ENCODE measurements at regions not wholly inside any gene's neighbourhood (a gene's known extent, or its start where the extent isn't known, plus 50 kb on each side); places are given as distances from the start of the nearest gene placed in this dataset.
"Not testable (repeated sequence)": the region's sequence is repeated elsewhere in the genome, so short reads cannot be mapped to it uniquely, and the experiment has no call there.

GRCh38 chr3:155995525-155996370, 124.6 kb upstream of the KCNAB1 start:
- peaks cover 0 to 5% (median 0%) of the 10 kb centered on the region in 5 donors for H3K36me3 Mint-ChIP-seq
- DNase-seq (peak in 1 of 9 donors; percentile 6), ATAC-seq (no peak)
- intact Hi-C loops (cut with micrococcal nuclease): loop anchor here in 1 of 2 donors (1.0 kb wide), 1 partner anchor 1142 kb away; no protein-coding TSS in a partner anchor
- peaks cover 0 to 18% (median 6%) of the 10 kb centered on the region in 5 donors for H3K27me3 Mint-ChIP-seq
- CTCF ChIA-PET: no interaction called here
- no peaks in the 10 kb centered on the region for H3K27me3 ChIP-seq (ENCODE audit: control insufficient read depth in 2 of 2, insufficient read depth in 2 of 2, low read length in 2 of 2)
- no peaks in the 10 kb centered on the region for H3K36me3 ChIP-seq (ENCODE audit: control insufficient read depth in 2 of 3, insufficient read depth in 3 of 3, low read length in 3 of 3)
- H3K4me3 Mint-ChIP-seq: no peak overlapping the region
- H3K4me3 ChIP-seq (ENCODE audit: low read length): no peak overlapping the region
- H3K27ac Mint-ChIP-seq: no peak overlapping the region
- peaks cover 0 to 27% (median 5%) of the 10 kb centered on the region in 11 donors for H3K9me3 Mint-ChIP-seq
- POLR2A ChIA-PET: no interaction called here
- H3K4me1 ChIP-seq (ENCODE audit: control insufficient read depth in 2 of 2, insufficient read depth in 2 of 2, low read length in 2 of 2): no peaks in the 10 kb centered on the region
- no peaks in the 10 kb centered on the region for H3K9me3 ChIP-seq (ENCODE audit: control insufficient read depth in 2 of 3, low read length in 3 of 3)
- H3K4me1 Mint-ChIP-seq: peaks cover 0 to 2% (median 0%) of the 10 kb centered on the region in 7 donors
- H3K27ac ChIP-seq (ENCODE audit: low read depth, low read length): no peak overlapping the region

- no peak overlapping the region for H3K4me3 Mint-ChIP-seq
- peaks cover 0 to 21% (median 6%) of the 10 kb centered on the region in 5 donors for H3K27me3 Mint-ChIP-seq
- POLR2A ChIA-PET: no interaction called here
- Histone ChIP-seq H3K4me1 (ENCODE audit: control insufficient read depth in 2 of 2, insufficient read depth in 2 of 2, low read length in 2 of 2) (no peaks in the 10 kb centered on the region), H3K4me3 (ENCODE audit: low read length) (no peak overlapping the region), H3K27ac (ENCODE audit: low read depth, low read length) (no peak overlapping the region), H3K9me3 (ENCODE audit: control insufficient read depth in 2 of 3, low read length in 3 of 3) (no peaks in the 10 kb centered on the region), H3K27me3 (ENCODE audit: control insufficient read depth in 2 of 2, insufficient read depth in 2 of 2, low read length in 2 of 2) (no peaks in the 10 kb centered on the region), H3K36me3 (ENCODE audit: control insufficient read depth in 2 of 3, insufficient read depth in 3 of 3, low read length in 3 of 3) (no peaks in the 10 kb centered on the region)
- H3K9me3 Mint-ChIP-seq: peaks cover 0 to 27% (median 5%) of the 10 kb centered on the region in 11 donors
- peaks cover 0 to 5% (median 0%) of the 10 kb centered on the region in 5 donors for H3K36me3 Mint-ChIP-seq
- peaks cover 0 to 2% (median 0%) of the 10 kb centered on the region in 7 donors for H3K4me1 Mint-ChIP-seq
- CTCF ChIA-PET: no interaction called here
- intact Hi-C loops (cut with micrococcal nuclease): no loop called here
- DNase-seq (no peak), ATAC-seq (no peak)
- no peak overlapping the region for H3K27ac Mint-ChIP-seq
Measured at GRCh38 chr3:155996882-155997281, 123.5 kb upstream of the KCNAB1 start.

DNA sequence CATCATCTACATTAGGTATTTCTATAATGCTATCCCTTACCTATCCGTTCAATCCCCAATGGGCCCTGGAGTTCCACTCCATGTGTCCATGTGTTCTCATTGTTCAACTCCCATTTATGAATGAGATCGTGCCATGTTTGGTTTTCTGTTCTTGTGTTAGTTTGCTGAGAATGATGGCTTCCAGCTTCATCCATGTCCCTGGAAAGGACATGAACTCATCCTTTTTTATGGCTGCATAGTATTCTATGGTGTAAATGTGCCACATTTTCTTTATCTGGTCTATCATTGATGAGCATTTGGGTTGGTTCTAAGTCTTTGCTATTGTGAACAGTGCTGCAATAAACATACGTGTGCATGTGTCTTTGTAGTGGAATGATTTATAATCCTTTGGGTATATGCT, 122.2 kb upstream of the KCNAB1 start:
- CTCF ChIA-PET; H3K27ac ChIP-seq (ENCODE audit: low read depth, low read length); H3K27me3 ChIP-seq (ENCODE audit: control insufficient read depth in 2 of 2, insufficient read depth in 2 of 2, low read length in 2 of 2); H3K4me3 Mint-ChIP-seq; H3K4me1 ChIP-seq (ENCODE audit: control insufficient read depth in 2 of 2, insufficient read depth in 2 of 2, low read length in 2 of 2); POLR2A ChIA-PET; H3K9me3 ChIP-seq (ENCODE audit: control insufficient read depth in 2 of 3, low read length in 3 of 3); H3K4me1 Mint-ChIP-seq; H3K36me3 Mint-ChIP-seq; H3K27ac Mint-ChIP-seq; H3K4me3 ChIP-seq (ENCODE audit: low read length); intact Hi-C loops (cut with micrococcal nuclease); ATAC-seq; H3K36me3 ChIP-seq (ENCODE audit: control insufficient read depth in 2 of 3, insufficient read depth in 3 of 3, low read length in 3 of 3); DNase-seq: not testable (repeated sequence)
- H3K9me3 Mint-ChIP-seq: peaks cover 0 to 27% (median 5%) of the 10 kb centered on the region in 11 donors
- peaks cover 0 to 21% (median 8%) of the 10 kb centered on the region in 5 donors for H3K27me3 Mint-ChIP-seq

- Mint-ChIP-seq H3K36me3 (peaks cover 0 to 4% (median 0%) of the 10 kb centered on the region in 5 donors), H3K27me3 (peaks cover 13 to 22% (median 19%) of the 10 kb centered on the region in 5 donors), H3K4me1 (no peaks in the 10 kb centered on the region), H3K4me3 (no peak overlapping the region), H3K9me3 (no peaks in the 10 kb centered on the region), H3K27ac (no peak overlapping the region)
- no peak overlapping the region for H3K27ac ChIP-seq (ENCODE audit: low read depth, low read length)
- H3K36me3 ChIP-seq (ENCODE audit: control insufficient read depth in 2 of 3, insufficient read depth in 3 of 3, low read length in 3 of 3): no peaks in the 10 kb centered on the region
- H3K9me3 ChIP-seq (ENCODE audit: control insufficient read depth in 2 of 3, low read length in 3 of 3): no peaks in the 10 kb centered on the region
- H3K4me1 ChIP-seq (ENCODE audit: control insufficient read depth in 2 of 2, insufficient read depth in 2 of 2, low read length in 2 of 2): no peaks in the 10 kb centered on the region
- CTCF ChIA-PET: interaction anchor here (1.1 kb wide), 1 partner anchor 11 kb away, joined by 3 read pairs; no protein-coding TSS in a partner anchor
- no peak overlapping the region for H3K4me3 ChIP-seq (ENCODE audit: low read length)
- DNase-seq (no peak), ATAC-seq (no peak)
- POLR2A ChIA-PET: no interaction called here
- no peaks in the 10 kb centered on the region for H3K27me3 ChIP-seq (ENCODE audit: control insufficient read depth in 2 of 2, insufficient read depth in 2 of 2, low read length in 2 of 2)
- intact Hi-C loops (cut with micrococcal nuclease): no loop called here
Measured at GRCh38 chr3:156005736-156006135, 114.6 kb upstream of the KCNAB1 start.

DNA sequence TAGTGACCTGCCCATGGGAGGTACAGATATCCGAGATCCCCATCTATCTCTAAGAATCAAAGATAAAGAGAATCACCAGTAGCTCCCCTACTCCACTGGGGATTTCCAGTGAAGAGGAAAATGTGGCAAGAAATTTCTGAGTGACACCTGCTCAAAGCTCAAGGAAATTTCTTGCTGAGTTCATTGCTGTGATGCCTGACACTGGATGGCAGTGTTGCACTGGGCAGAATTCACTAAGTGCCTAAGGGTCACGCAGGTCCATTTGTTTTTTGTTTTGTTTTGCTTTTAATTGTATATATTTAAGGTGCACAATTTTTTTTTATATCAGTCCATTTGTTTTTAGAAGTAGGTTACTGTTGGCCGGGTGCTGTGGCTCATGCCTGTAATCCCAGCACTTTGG, 109.5 kb upstream of the KCNAB1 start:
- no peak for ATAC-seq
- H3K4me1 Mint-ChIP-seq: no peaks in the 10 kb centered on the region
- H3K4me1 ChIP-seq (ENCODE audit: control insufficient read depth in 2 of 2, insufficient read depth in 2 of 2, low read length in 2 of 2): no peaks in the 10 kb centered on the region
- H3K36me3 ChIP-seq (ENCODE audit: control insufficient read depth in 2 of 3, insufficient read depth in 3 of 3, low read length in 3 of 3): no peaks in the 10 kb centered on the region
- H3K27me3 ChIP-seq (ENCODE audit: control insufficient read depth in 2 of 2, insufficient read depth in 2 of 2, low read length in 2 of 2): no peaks in the 10 kb centered on the region
- no peak overlapping the region for H3K27ac Mint-ChIP-seq
- POLR2A ChIA-PET: interaction anchor here (0.6 kb wide), 1 partner anchor 79 kb away, joined by 4 read pairs; no protein-coding TSS in a partner anchor
- CTCF ChIA-PET: no interaction called here
- H3K9me3 Mint-ChIP-seq: no peaks in the 10 kb centered on the region
- H3K36me3 Mint-ChIP-seq: no peaks in the 10 kb centered on the region
- peaks cover 8 to 20% (median 13%) of the 10 kb centered on the region in 5 donors for H3K27me3 Mint-ChIP-seq
- H3K9me3 ChIP-seq (ENCODE audit: control insufficient read depth in 2 of 3, low read length in 3 of 3): no peaks in the 10 kb centered on the region
- no peak overlapping the region for H3K4me3 ChIP-seq (ENCODE audit: low read length)
- no peak for DNase-seq
- H3K27ac ChIP-seq (ENCODE audit: low read depth, low read length): no peak overlapping the region
- no peak overlapping the region for H3K4me3 Mint-ChIP-seq
- intact Hi-C loops (cut with micrococcal nuclease): no loop called here

GRCh38 chr3:156014489-156014888, 105.9 kb upstream of the KCNAB1 start:
- ChIA-PET CTCF (no interaction called here), POLR2A (no interaction called here)
- no peak overlapping the region for H3K4me3 Mint-ChIP-seq
- Histone ChIP-seq H3K4me3 (ENCODE audit: low read length) (no peak overlapping the region), H3K36me3 (ENCODE audit: control insufficient read depth in 2 of 3, insufficient read depth in 3 of 3, low read length in 3 of 3) (no peaks in the 10 kb centered on the region), H3K4me1 (ENCODE audit: control insufficient read depth in 2 of 2, insufficient read depth in 2 of 2, low read length in 2 of 2) (no peaks in the 10 kb centered on the region), H3K27ac (ENCODE audit: low read depth, low read length) (no peak overlapping the region), H3K27me3 (ENCODE audit: control insufficient read depth in 2 of 2, insufficient read depth in 2 of 2, low read length in 2 of 2) (no peaks in the 10 kb centered on the region), H3K9me3 (ENCODE audit: control insufficient read depth in 2 of 3, low read length in 3 of 3) (no peaks in the 10 kb centered on the region)
- H3K36me3 Mint-ChIP-seq: no peaks in the 10 kb centered on the region
- H3K4me1 Mint-ChIP-seq: no peaks in the 10 kb centered on the region
- DNase-seq (no peak), ATAC-seq (no peak)
- H3K9me3 Mint-ChIP-seq: no peaks in the 10 kb centered on the region
- H3K27ac Mint-ChIP-seq: no peak overlapping the region
- H3K27me3 Mint-ChIP-seq: peaks cover 0 to 16% (median 3%) of the 10 kb centered on the region in 5 donors
- intact Hi-C loops (cut with micrococcal nuclease): no loop called here

- Mint-ChIP-seq H3K4me1 (no peaks in the 10 kb centered on the region), H3K4me3 (no peak overlapping the region), H3K9me3 (no peaks in the 10 kb centered on the region), H3K36me3 (no peaks in the 10 kb centered on the region), H3K27ac (no peak overlapping the region), H3K27me3 (peaks cover 0 to 13% (median 3%) of the 10 kb centered on the region in 5 donors)
- Histone ChIP-seq H3K27me3 (ENCODE audit: control insufficient read depth in 2 of 2, insufficient read depth in 2 of 2, low read length in 2 of 2) (no peaks in the 10 kb centered on the region), H3K4me1 (ENCODE audit: control insufficient read depth in 2 of 2, insufficient read depth in 2 of 2, low read length in 2 of 2) (no peaks in the 10 kb centered on the region), H3K27ac (ENCODE audit: low read depth, low read length) (no peak overlapping the region), H3K9me3 (ENCODE audit: control insufficient read depth in 2 of 3, low read length in 3 of 3) (no peaks in the 10 kb centered on the region), H3K4me3 (ENCODE audit: low read length) (no peak overlapping the region), H3K36me3 (ENCODE audit: control insufficient read depth in 2 of 3, insufficient read depth in 3 of 3, low read length in 3 of 3) (no peaks in the 10 kb centered on the region)
- intact Hi-C loops (cut with micrococcal nuclease): no loop called here
- ChIA-PET POLR2A (interaction anchor here (0.6 kb wide), 1 partner anchor 81 kb away, joined by 3 read pairs; no protein-coding TSS in a partner anchor), CTCF (interaction anchor here (0.9 kb wide), 1 partner anchor 11 kb away, joined by 3 read pairs; no protein-coding TSS in a partner anchor)
- ATAC-seq (no peak), DNase-seq (no peak)
Measured at GRCh38 chr3:156016902-156017301, 103.5 kb upstream of the KCNAB1 start.
